Loucy (cell line): ENCODE measurements at regions not wholly inside any gene's neighbourhood (a gene's known extent, or its start where the extent isn't known, plus 50 kb on each side); places are given as distances from the start of the nearest gene placed in this dataset.
"Not testable (repeated sequence)": the region's sequence is repeated elsewhere in the genome, so short reads cannot be mapped to it uniquely, and the experiment has no call there.

Experiments
- EZH2phosphoT487 ChIP-seq: fragments of 200-600 bp; IDR thresholded peaks from 2 replicates; pipeline ENCODE4 v1.6.1; 2018; ENCODE audit warnings: antibody characterized with exemption, mild to moderate bottlenecking, moderate library complexity, borderline replicate concordance
- TF ChIP-seq, protein P1 (sequence below): fragments of 200-600 bp; sonication (generic); conservative IDR thresholded peaks from 2 replicates; pipeline ENCODE4 v1.5.1; 2014; ENCODE audit warnings: mild to moderate bottlenecking, antibody characterized with exemption, low read length

DNA sequence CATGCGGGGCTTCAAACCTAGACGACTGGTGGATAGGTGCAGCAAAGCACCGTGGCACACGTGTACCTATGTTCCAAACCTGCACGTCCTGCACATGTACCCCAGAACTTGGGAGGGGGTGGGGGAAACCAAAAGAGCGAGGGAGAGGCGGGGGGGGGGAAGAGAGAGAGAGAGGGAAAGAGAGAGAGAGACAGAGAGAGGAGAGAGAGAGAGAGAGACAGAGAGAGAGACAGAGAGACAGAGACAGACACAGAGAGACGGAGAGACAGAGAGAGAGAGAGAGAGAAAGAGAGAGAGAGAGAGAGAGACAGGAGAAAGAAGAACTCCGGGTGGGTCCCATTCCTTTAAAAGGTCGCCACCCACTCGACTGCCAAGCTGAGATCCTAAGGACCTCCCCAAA is 55.9 kb upstream of the RNU2-1 start:
- TF ChIP-seq, protein P1, sequence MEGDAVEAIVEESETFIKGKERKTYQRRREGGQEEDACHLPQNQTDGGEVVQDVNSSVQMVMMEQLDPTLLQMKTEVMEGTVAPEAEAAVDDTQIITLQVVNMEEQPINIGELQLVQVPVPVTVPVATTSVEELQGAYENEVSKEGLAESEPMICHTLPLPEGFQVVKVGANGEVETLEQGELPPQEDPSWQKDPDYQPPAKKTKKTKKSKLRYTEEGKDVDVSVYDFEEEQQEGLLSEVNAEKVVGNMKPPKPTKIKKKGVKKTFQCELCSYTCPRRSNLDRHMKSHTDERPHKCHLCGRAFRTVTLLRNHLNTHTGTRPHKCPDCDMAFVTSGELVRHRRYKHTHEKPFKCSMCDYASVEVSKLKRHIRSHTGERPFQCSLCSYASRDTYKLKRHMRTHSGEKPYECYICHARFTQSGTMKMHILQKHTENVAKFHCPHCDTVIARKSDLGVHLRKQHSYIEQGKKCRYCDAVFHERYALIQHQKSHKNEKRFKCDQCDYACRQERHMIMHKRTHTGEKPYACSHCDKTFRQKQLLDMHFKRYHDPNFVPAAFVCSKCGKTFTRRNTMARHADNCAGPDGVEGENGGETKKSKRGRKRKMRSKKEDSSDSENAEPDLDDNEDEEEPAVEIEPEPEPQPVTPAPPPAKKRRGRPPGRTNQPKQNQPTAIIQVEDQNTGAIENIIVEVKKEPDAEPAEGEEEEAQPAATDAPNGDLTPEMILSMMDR: not testable (repeated sequence)
- TF ChIP-seq EZH2phosphoT487: not testable (repeated sequence)
